IPS DF 19.7 (cell line): ENCODE measurements at regions not wholly inside any gene's neighbourhood (a gene's known extent, or its start where the extent isn't known, plus 50 kb on each side); places are given as distances from the start of the nearest gene placed in this dataset.

Experiments used
- DNase-seq: peaks from one replicate; pipeline ENCODE4 v3.0.0-alpha.2; 2013; ENCODE audit warnings: low read depth, low spot score

- DNase-seq: no peak
Observed at GRCh38 chr6:105611606-105612005, 208.7 kb upstream of the PREP start.

GRCh38 chr6:105609375-105609991 lies 206.6 kb upstream of the PREP start:
- no peak for DNase-seq

- no peak for DNase-seq
Observed at GRCh38 chr6:105608711-105609374, 206.0 kb upstream of the PREP start.

GRCh38 chr6:105607636-105608621 lies 205.0 kb upstream of the PREP start:
- no peak for DNase-seq

GRCh38 chr6:105606831-105607463 lies 204.1 kb upstream of the PREP start:
- no peak for DNase-seq

- DNase-seq: no peak
Observed at GRCh38 chr6:105604587-105604884, 201.7 kb upstream of the PREP start.

GRCh38 chr6:105603788-105604586 lies 201.1 kb upstream of the PREP start:
- no peak for DNase-seq

GRCh38 chr6:105601541-105602236 lies 198.8 kb upstream of the PREP start:
- no peak for DNase-seq

- no peak for DNase-seq
Observed at GRCh38 chr6:105600336-105601260, 197.7 kb upstream of the PREP start.

GRCh38 chr6:105598264-105598663 lies 195.4 kb upstream of the PREP start:
- DNase-seq: no peak

- no peak for DNase-seq
Observed at GRCh38 chr6:105596284-105596755, 193.4 kb upstream of the PREP start.

GRCh38 chr6:105595829-105596228 lies 192.9 kb upstream of the PREP start:
- no peak for DNase-seq

- no peak for DNase-seq
Observed at GRCh38 chr6:105594821-105595220, 191.9 kb upstream of the PREP start.

GRCh38 chr6:105593805-105594671 lies 191.2 kb upstream of the PREP start:
- DNase-seq: no peak

GRCh38 chr6:105593056-105593690 lies 190.3 kb upstream of the PREP start:
- no peak for DNase-seq

- no peak for DNase-seq
Observed at GRCh38 chr6:105592329-105592728, 189.4 kb upstream of the PREP start.

- DNase-seq: no peak
Observed at GRCh38 chr6:105591053-105591452, 188.2 kb upstream of the PREP start.

GRCh38 chr6:105588123-105588710 lies 185.3 kb upstream of the PREP start:
- no peak for DNase-seq
